GM23338 (cell line): ENCODE measurements at regions not wholly inside any gene's neighbourhood (a gene's known extent, or its start where the extent isn't known, plus 50 kb on each side); places are given as distances from the start of the nearest gene placed in this dataset.

ENCODE experiments used
- ATAC-seq: fragments of 200-7000 bp; cut with Tn5 transposase; 3 replicates; pipeline ENCODE4 v1.9.1; 2020
- DNase-seq: peaks from one replicate; pipeline ENCODE4 v3.0.0-alpha.2; 2015; ENCODE audit warnings: low spot score
- H2AFZ ChIP-seq: fragments of 200-600 bp; sonication (generic); 2 replicates; pipeline ENCODE4 v1.8.0; 2016; ENCODE audit warnings: antibody characterized with exemption, mild to moderate bottlenecking, moderate library complexity
- H3F3A ChIP-seq: fragments of 200-600 bp; sonication (generic); replicated peaks from 2 replicates; pipeline ENCODE4 v1.8.0; 2017; ENCODE audit warnings: antibody characterized with exemption, mixed run types, low read depth
- H3K27ac ChIP-seq: fragments of 200-600 bp; sonication (generic); 2 replicates; pipeline ENCODE4 v1.6.1; 2016; ENCODE audit warnings: low read depth
- H3K27me3 ChIP-seq: fragments of 200-600 bp; sonication (generic); 2 replicates; pipeline ENCODE4 v1.8.0; 2016; ENCODE audit warnings: mild to moderate bottlenecking, mixed run types, moderate library complexity; ENCODE audit not compliant: insufficient read depth
- H3K36me3 ChIP-seq: fragments of 200-600 bp; sonication (generic); 2 replicates; pipeline ENCODE4 v1.8.0; 2016; ENCODE audit warnings: mild to moderate bottlenecking; ENCODE audit not compliant: insufficient read depth
- H3K4me1 ChIP-seq: fragments of 200-600 bp; sonication (generic); 2 replicates; pipeline ENCODE4 v1.8.0; 2016; ENCODE audit warnings: mild to moderate bottlenecking, moderate library complexity; ENCODE audit not compliant: insufficient read depth
- H3K4me2 ChIP-seq: fragments of 200-600 bp; sonication (generic); 2 replicates; pipeline ENCODE4 v1.7.1; 2017; ENCODE audit warnings: mixed run types
- H3K4me3 ChIP-seq: fragments of 200-600 bp; sonication (generic); 2 replicates; pipeline ENCODE4 v1.6.1; 2016; ENCODE audit warnings: mixed run types
- H3K79me2 ChIP-seq: fragments of 200-600 bp; sonication (generic); replicated peaks from 2 replicates; pipeline ENCODE4 v1.8.0; 2017; ENCODE audit warnings: mild to moderate bottlenecking; ENCODE audit not compliant: insufficient read depth
- H3K9me2 ChIP-seq: fragments of 200-600 bp; sonication (generic); 2 replicates; pipeline ENCODE4 v1.8.0; 2017; ENCODE audit not compliant: insufficient read depth
- H4K20me1 ChIP-seq: fragments of 200-600 bp; sonication (generic); replicated peaks from 2 replicates; pipeline ENCODE4 v1.8.0; 2017; ENCODE audit warnings: mild to moderate bottlenecking; ENCODE audit not compliant: insufficient read depth
- H3K27ac Mint-ChIP-seq: 2 replicates; pipeline ENCODE4 v1.8.0; 2020; ENCODE audit warnings: inconsistent platforms, mild to moderate bottlenecking, moderate library complexity, mixed read lengths
- H3K27me3 Mint-ChIP-seq: 3 replicates; pipeline ENCODE4 v1.8.0; 2022; ENCODE audit warnings: low read depth, mild to moderate bottlenecking, moderate library complexity, mixed read lengths, inconsistent platforms; ENCODE audit not compliant: insufficient read depth, poor library complexity
- H3K36me3 Mint-ChIP-seq: 3 replicates; pipeline ENCODE4 v1.8.0; 2021; ENCODE audit warnings: low read depth, mild to moderate bottlenecking, inconsistent platforms, moderate library complexity, mixed read lengths
- H3K4me1 Mint-ChIP-seq: 3 replicates; pipeline ENCODE4 v1.8.0; 2020; ENCODE audit warnings: mild to moderate bottlenecking, inconsistent platforms, mixed read lengths
- H3K4me3 Mint-ChIP-seq: 3 replicates; pipeline ENCODE4 v1.8.0; 2021; ENCODE audit warnings: moderate library complexity, mild to moderate bottlenecking, inconsistent platforms, mixed read lengths
- H3K9me3 Mint-ChIP-seq: 3 replicates; pipeline ENCODE4 v1.8.0; 2020; ENCODE audit warnings: moderate library complexity, mild to moderate bottlenecking, inconsistent platforms, mixed read lengths
- CREB1 ChIP-seq: fragments of 250-450 bp; sonication (Bioruptor Pico); IDR thresholded peaks from 2 replicates; pipeline ENCODE4 v1.5.0; 2020; ENCODE audit warnings: low read depth, mild to moderate bottlenecking, moderate library complexity
- CTCF ChIP-seq, 2 experiments: fragments of 200-600 bp in 1 of 2; sonication (generic) in 1 of 2; conservative IDR thresholded peaks; 2 replicates each; pipeline versions ENCODE4 v1.5.1 to v1.6.1; 2016 to 2017; ENCODE audit warnings: antibody characterized with exemption in 2 of 2, low read depth in 2 of 2, mild to moderate bottlenecking in 2 of 2, moderate library complexity in 1 of 2
- ETS1 ChIP-seq: IDR thresholded peaks from 2 replicates; pipeline ENCODE4 v1.6.1; 2016; ENCODE audit warnings: antibody characterized with exemption
- EZH2 ChIP-seq: fragments of 200-600 bp; sonication (generic); IDR thresholded peaks from one replicate; pipeline ENCODE4 v1.8.0; 2017; ENCODE audit warnings: antibody characterized with exemption, mild to moderate bottlenecking, low read depth; ENCODE audit not compliant: unreplicated experiment
- EZH2phosphoT487 ChIP-seq: fragments of 200-600 bp; sonication (generic); IDR thresholded peaks from one replicate; pipeline ENCODE4 v1.8.1; 2018; ENCODE audit warnings: antibody characterized with exemption; ENCODE audit not compliant: unreplicated experiment
- JUNB ChIP-seq: IDR thresholded peaks from one replicate; pipeline ENCODE4 v1.6.1; 2016; ENCODE audit warnings: antibody characterized with exemption; ENCODE audit not compliant: unreplicated experiment
- NANOG ChIP-seq: IDR thresholded peaks from 2 replicates; pipeline ENCODE4 v1.6.1; 2016; ENCODE audit warnings: antibody characterized with exemption, borderline replicate concordance
- POLR2AphosphoS5 ChIP-seq: IDR thresholded peaks from 2 replicates; pipeline ENCODE4 v1.6.1; 2016; ENCODE audit warnings: antibody characterized with exemption, low read depth
- REST ChIP-seq: IDR thresholded peaks from one replicate; pipeline ENCODE4 v1.6.1; 2018; ENCODE audit warnings: antibody characterized with exemption; ENCODE audit not compliant: unreplicated experiment
- STAT1 ChIP-seq: IDR thresholded peaks from one replicate; pipeline ENCODE4 v1.6.1; 2016; ENCODE audit warnings: antibody characterized with exemption; ENCODE audit not compliant: unreplicated experiment
- ZNF114 ChIP-seq: fragments of 250-450 bp; sonication (Bioruptor Pico); IDR thresholded peaks from 2 replicates; pipeline ENCODE4 v1.5.0; 2020; ENCODE audit warnings: mild to moderate bottlenecking, moderate library complexity
- ZNF331 ChIP-seq: fragments of 250-450 bp; sonication (Bioruptor Pico); IDR thresholded peaks from 2 replicates; pipeline ENCODE4 v1.5.0; 2020; ENCODE audit warnings: low read depth, mild to moderate bottlenecking, moderate library complexity
- ZNF462 ChIP-seq: fragments of 250-450 bp; sonication (Bioruptor Pico); IDR thresholded peaks from 2 replicates; pipeline ENCODE4 v1.5.0; 2020; ENCODE audit warnings: mild to moderate bottlenecking, moderate library complexity

GRCh38 chr3:102571720-102572384, 137.0 kb downstream of the ZPLD1 start:
- no peaks in the 10 kb centered on the region for H3K9me3 Mint-ChIP-seq
- H3K27me3 Mint-ChIP-seq = peaks cover 4% of the 10 kb centered on the region
- H4K20me1 ChIP-seq = no peaks in the 10 kb centered on the region
- no peak overlapping the region for H3K4me3 Mint-ChIP-seq
- H3K27ac Mint-ChIP-seq = no peak overlapping the region
- H3K27me3 ChIP-seq = no peaks in the 10 kb centered on the region
- no peaks in the 10 kb centered on the region for H3K36me3 ChIP-seq
- ATAC-seq = no peak
- no peak overlapping the region for H3K27ac ChIP-seq
- no peak for DNase-seq
- no peaks in the 10 kb centered on the region for H3K36me3 Mint-ChIP-seq
- no peaks in the 10 kb centered on the region for H3K4me1 ChIP-seq
- H3K9me2 ChIP-seq = peaks cover 3% of the 10 kb centered on the region; the same call in 1 of the 2 replicates
- H2AFZ ChIP-seq = no peak overlapping the region
- TF ChIP-seq POLR2AphosphoS5 (no peak), STAT1 (no peak), CREB1 (CRISPR knock-in tag) (no peak), CTCF (conservative IDR thresholded peaks at IDR 0.05; ENCODE audit: low read depth in 2 of 2) (no peak), ZNF462 (CRISPR knock-in tag) (no peak), ETS1 (no peak), REST (no peak), EZH2 (no peak), NANOG (no peak), ZNF114 (CRISPR knock-in tag) (no peak), EZH2phosphoT487 (no peak), ZNF331 (CRISPR knock-in tag) (no peak), JUNB (no peak)
- H3K4me1 Mint-ChIP-seq = peaks cover 3% of the 10 kb centered on the region; the same call in 2 of the 3 replicates
- no peak overlapping the region for H3K4me2 ChIP-seq
- no peak overlapping the region for H3K4me3 ChIP-seq
- no peaks in the 10 kb centered on the region for H3F3A ChIP-seq
- no peaks in the 10 kb centered on the region for H3K79me2 ChIP-seq
